ENCODE measurements at regions not wholly inside any gene's neighbourhood (a gene's known extent, or its start where the extent isn't known, plus 50 kb on each side); places are given as distances from the start of the nearest gene placed in this dataset.

DNA sequence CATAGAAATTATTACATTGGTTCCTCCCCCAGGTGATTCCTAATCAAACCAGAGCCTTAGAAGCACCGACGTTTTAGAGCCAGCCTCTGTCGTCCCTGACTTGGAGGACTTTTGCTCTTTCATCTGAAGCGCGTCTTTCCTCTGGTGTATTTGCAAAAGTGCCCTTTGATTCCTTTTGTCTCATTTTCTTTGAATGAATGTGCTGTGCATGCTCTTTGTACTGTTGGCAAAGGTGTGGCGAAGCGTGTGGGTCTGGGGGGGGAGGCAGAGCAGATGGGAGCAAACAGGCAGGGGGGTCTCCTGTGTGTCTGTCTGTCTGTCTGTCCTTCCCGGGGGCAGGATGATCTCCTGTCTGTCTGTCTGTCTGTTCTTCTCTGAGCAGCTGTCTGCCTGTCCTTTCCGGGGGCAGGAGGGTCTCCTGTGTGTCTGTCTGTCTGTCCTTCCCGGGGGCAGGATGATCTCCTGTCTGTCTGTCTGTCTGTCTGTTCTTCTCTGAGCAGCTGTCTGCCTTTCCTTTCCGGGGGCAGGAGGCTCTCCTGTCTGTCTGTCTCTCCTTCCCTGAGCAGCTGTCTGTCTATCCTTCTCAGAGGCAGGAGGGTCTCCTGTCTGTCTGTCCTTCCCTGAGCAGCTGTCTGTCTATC, 205.5 kb upstream of the MYT1L start:
- no peak for DNase-seq (ENCODE audit: low read depth in 4 of 4, low spot score in 3 of 4)

DNA sequence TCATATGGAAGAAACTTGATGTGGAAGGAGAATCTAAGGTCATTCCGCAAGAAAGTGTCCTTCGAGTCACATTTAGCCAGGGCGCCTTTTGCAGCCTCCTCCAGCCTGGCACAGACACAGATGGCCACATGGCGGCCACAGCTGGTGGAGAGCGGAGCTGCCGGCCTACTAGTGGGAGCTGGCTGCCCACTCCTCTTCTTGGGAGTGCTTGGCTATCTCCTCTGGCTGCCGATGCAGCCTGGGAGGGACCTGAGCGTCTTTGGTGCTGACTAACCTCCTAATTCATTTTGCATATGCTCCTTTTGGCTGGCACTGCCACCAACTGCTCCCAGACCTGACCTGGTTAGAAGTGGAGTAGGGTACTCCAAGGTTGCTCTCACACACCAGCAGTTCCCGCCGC, 199.3 kb upstream of the MYT1L start:
- DNase-seq (ENCODE audit: low read depth in 4 of 4, low spot score in 3 of 4), result no peak

DNA sequence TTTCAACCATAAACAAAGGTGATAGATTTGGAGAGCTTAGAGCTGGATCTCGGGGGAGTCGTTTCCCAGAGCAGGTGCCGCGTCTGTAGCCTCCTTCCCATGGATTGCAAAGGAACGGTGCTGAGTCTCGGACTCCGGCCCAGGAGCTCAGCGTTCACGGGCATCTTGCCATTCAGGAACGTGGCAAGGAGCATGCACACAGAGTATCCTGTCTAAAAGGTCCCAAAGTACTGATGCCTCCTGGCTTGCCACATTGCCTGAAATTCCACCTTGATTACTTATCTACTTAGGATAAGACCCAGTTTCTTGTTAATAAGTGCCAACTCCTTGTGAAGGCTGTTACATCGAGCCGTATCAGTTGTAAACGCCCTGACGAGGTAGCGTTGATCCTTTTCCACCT, 197.8 kb upstream of the MYT1L start:
- DNase-seq (ENCODE audit: low read depth in 4 of 4, low spot score in 3 of 4), result no peak

DNA sequence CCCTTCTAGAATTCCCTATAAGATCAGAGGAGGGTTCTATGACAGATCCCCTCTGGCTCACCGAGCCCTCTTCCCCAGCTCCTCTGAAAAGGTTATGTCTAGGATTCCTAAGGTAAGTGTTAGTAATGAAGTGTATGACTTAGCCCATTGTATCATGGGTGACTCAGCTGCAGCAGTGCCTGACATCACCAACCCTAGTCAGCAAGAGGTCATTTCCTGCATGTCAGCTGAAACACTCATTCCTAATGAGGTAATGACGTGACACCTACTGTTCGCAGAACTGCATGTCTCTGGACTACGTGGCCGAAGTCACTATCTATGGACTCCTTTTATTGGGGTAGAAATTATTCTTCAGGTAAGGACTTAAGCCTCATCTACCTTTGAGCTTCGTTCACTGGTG, 196.1 kb upstream of the MYT1L start:
- DNase-seq (ENCODE audit: low read depth in 4 of 4, low spot score in 3 of 4), result no peak

DNA sequence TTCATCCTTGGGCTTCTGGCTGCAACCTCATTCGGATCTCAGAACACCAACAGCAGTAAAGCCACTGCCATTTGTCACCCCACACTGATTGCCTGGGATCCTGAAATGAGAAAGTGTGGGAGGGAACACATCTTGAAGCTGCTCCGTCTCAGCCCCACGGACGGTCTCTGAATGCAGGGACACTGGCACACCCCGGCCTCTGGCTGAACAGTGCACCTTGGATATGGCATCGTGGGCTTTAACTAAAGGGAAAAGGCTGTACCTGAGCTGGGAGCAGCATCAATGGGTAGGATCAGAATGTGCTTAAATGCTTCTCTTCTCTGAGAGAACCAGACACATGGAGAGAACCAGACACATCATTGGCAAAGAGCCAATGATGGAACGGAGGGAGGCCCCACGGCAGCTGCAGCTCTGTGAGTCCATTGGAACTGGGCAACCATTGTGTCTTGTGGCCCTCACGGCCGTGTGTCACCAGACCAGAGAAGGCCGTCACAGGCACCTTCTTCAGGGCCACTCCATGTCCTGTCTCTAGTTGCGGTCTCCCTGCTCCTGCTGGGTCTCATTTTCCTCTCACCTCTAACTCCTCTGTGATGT, 193.4 kb upstream of the MYT1L start:
- no peak for DNase-seq (ENCODE audit: low read depth in 4 of 4, low spot score in 3 of 4)

DNA sequence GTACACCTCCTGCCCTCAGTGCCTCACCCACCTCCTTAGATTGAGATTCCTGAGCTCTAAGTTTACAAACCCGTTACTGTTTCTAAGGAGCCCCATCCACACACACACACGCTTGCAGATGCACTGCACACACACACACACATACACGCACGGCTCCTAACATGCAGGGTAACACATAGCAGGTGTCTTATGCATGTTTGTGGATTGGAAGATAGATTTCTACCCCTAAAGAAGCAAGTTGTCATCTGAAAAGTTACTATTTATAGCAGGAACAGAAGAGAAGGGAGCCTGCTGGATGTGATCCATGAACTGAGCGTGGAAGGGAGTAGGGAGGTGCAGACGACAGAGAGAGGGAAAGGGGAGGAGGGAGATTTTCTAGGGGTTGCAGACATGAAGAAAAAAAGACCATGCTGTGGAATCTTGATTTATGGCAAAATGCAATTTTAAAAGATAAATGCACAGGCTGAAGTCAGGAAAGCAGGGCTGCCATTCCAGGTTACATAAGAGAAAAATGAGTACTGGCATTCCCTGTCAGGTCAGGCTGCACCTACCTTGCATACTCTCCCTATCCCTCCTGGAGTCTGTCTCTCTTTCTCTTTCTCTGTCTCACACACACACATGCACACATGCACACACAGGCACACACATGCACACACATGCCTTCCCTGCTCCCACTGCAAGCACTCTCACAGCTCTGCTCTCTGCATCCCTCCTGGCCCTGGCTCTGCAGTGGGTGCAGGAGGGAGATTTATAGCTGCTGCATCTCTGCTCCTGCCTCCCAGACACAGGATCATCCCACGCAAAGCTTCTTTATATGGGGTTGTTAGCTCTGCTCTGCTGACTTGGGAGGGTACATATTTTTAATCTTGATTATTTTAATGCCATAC, 192.6 kb upstream of the MYT1L start:
- no peak for DNase-seq (ENCODE audit: low read depth in 4 of 4, low spot score in 3 of 4)

DNA sequence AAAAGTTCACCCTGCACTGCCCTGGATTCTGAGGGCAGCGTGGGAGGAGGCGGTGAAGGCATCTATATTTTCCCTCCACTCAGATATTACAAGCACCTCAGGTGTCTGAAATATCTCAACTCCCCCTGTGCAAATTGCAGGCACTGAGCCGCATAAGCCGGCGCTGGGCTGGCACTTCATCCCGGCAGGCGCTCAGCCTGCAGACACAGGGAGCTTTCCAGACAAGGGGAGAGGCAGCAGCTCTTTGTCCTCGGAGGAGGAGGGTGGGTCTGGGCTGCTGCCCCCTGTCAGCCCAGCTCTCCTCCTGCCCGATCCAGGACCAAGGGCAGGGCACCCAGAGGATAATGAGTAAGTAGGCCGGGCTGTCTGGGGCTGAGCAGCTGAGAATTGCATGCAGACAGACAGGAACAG, 189.3 kb upstream of the MYT1L start:
- DNase-seq (ENCODE audit: low read depth in 4 of 4, low spot score in 3 of 4), result no peak

DNA sequence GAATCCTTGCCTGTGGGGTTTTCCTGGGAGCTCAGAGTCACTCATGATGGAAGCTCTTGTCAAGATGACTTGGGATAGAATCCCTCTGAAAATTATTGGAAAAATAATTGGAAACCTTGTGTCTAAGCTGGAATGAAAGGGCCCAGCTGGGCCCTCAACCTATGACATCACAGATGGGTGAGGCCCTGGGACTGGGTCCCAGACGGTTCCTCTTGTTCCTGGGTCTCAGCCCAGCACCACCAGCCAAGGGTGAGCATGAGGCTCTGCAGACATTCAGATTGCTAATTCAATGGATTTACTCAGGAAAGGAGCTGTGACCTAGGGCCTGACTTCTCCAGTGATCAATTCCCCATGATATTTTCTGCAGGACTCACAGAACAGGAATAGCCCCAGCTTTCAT, 188.3 kb upstream of the MYT1L start:
- no peak for DNase-seq (ENCODE audit: low read depth in 4 of 4, low spot score in 3 of 4)

DNA sequence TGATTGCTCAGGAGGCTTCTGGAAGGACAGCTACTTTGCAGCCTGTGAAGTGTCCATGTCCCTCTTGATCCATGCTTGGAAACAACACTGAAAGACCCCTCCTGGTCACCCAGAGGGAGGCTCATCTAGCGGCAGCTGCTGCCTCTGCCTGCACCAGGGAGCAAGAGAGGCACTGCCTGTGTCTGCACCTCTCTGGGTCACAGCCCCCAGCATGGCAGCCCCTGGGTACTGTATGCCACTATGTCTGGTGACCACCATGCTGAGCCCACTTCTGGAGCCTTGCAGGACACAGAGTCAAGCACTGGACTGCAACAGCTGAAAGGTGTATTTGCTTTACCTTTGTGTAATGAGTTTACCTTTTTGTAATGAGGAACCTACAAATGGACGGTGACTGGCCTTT, 186.3 kb upstream of the MYT1L start:
- no peak for DNase-seq (ENCODE audit: low read depth in 4 of 4, low spot score in 3 of 4)

DNA sequence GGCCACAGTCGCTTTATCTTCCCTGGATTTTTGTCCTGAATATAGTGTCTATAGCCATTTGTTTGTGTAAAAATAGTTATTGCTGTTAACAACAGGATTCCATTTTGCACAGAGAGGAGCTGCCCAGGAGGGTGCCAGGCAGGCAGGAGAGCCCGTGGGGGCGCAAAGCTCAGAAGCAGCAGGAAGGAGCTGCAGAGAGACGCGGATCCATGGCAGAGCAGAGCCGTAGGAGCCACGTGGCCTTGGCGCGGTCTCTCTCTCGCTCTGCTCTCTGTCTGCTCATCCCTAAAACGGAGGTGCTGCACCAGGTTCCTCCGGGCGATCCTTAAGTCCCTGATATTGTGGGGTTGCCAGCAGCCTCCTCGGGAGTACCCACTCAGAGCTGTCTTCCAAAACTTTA, 185.3 kb upstream of the MYT1L start:
- no peak for DNase-seq (ENCODE audit: low read depth in 4 of 4, low spot score in 3 of 4)

DNA sequence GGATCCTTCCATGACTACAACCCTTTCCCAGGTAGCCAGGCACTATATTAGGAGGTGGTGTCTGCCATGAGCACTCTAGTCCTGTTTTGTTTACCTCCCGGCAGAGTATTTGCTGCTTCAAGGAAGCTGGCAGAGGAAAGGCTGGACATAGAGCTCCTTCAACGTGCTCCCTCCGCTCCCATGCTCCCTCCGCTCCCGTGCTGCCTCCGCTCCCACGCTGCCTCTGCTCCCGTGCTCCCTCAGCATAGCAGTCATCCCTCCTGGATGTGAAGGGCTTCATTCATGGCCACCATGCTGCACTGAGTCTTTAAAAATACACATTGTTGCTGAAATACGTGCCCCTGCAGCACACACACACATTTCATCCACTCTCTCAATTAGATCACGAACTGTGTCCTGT, 181.9 kb upstream of the MYT1L start:
- DNase-seq (ENCODE audit: low read depth in 4 of 4, low spot score in 3 of 4), result no peak

DNA sequence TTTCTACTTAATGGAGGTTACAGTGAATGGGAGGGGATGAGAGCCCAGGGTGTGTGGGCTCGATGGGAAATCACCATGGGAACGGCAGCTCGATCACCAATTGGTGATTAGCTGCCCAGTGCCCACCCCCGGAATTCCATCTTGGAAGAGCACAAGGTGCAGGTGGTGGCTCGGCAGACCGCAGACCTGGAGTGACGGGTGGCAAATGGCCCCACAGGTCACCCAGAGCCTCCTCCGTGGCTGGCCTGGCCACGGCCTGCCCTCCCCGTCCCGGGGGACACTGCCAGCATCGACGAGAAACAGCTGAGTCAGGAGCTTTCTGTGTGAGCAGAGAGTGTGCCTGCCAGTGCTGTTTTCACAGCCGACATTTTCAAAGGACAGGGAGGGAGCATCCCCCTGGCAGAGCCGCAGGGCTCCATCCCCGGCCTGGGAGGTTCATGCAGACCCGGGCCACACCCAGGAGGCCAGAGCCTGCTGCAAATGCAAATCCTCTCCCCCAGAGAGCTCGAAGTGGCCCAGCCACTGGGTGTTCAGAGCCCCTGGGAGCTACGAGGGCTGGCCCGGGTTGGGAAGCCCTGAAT, 176.4 kb upstream of the MYT1L start:
- no peak for DNase-seq (ENCODE audit: low read depth in 4 of 4, low spot score in 3 of 4)

DNA sequence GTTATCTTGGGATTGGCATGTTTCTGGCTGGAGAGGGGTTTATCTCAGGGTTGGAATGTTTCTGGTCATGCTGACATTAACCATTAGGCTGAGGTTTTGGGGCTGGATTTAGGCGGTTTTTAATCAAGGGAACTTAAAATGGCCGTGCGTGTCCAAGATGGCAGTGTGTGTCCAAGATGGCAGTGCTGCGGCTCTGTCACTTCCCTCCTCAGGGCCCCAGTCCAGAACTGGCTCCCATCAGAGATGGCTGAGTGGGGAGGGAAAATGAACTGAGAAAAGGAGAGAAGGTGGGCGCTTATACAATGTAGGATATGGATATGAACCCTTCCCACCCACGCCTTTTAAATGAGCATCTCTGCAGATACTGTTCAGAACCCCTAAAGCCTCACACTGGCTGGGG, 175.5 kb upstream of the MYT1L start:
- no peak for DNase-seq (ENCODE audit: low read depth in 4 of 4, low spot score in 3 of 4)

DNA sequence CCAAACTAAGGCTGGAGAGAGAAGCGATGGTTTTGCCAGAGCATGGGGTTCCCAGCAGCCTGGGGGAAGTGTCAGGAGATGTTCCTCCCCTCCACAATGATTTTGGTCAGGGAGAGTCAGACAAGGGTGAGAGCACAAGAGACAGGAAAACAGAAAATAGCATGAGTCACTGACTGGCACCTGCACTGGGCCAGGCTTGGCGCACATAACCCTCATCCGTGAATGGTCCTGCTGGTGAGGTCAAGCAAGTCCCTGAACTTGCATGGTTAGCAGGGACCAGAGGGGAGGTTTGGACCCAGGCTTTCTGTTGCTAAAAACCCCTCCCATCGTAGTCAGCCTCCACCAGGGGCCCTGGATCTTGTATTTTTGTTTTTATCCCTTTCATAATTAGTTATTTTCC, 174.5 kb upstream of the MYT1L start:
- DNase-seq (ENCODE audit: low read depth in 4 of 4, low spot score in 3 of 4), result no peak

DNA sequence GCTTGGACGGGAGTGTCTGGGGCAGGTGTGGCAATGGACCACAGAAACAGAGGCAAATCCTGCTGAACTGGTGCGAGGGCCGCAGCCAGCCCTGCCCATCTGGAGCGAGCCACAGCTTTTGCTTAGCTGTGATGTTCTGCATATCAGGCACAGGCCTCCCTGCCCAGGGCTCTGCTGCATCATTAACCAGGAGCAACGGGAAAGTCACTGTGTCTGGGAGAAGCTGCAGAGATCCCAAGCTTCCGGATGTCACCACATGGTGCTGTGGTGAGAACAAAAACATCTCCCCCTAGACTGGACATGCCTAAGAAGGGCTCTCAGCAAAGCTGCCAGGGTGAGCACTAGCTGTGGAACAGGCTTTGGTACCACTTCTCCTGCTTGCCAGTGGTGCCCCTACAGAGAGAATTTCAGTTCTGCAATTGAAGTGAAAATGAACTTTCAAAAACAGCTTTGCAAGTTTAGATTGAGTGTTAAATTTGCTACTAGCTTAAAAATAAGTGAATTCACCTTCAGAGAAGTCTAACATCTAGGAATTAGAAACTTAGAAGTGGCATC, 172.9 kb upstream of the MYT1L start:
- no peak for DNase-seq (ENCODE audit: low read depth in 4 of 4, low spot score in 3 of 4)

DNA sequence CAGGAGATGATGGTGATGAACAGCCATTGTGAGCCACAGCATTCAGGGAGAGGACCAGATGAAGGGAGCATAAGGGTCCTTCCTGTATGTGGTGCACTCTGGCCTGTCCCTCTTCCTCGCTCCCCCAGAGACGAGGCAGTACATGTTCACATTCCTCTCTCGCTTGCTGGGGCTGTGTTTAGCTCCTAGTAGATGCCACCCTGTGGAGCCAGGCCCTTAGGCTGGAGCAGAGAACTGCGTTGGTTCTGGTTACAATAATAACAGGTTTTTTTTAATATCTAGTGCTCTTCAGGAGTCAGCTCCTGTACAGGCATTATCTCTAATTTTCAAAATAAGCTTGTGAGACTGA, 171.1 kb upstream of the MYT1L start:
- no peak for DNase-seq (ENCODE audit: low read depth in 4 of 4, low spot score in 3 of 4)

DNA sequence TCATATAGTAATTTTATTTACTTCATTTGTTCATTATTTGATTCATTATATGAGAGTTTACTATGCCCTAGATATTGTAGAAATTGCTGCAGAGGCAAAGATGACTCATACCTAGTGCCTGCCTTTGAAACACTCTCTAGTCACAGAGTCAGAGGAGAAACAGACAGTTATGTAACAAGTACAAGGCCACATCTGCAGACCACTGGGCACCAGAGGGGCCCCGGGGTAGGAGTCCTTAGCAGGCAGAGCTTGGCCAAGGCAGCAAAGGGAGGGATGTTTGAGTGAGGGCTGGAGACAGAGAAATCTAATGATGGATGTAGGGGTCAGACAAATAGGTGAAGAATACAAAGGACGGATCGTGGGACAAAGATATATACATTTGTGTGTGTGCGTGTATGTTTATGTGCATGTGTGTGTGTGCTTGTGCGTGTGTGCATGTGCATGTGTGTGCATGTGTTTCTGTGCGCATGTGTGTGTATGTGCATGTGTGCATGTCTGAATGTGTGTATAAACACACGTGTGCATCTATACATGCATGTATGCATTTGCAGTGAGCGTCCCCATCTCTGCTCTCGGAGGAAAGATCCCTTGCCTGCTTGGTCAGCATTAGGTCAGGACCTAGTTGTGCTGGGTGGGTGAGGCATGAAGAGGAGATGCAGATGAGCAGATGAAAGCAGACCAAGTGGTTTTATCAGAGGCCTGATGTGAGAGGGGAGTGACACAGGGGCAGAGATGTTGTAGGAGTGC, 170.6 kb upstream of the MYT1L start:
- no peak for DNase-seq (ENCODE audit: low read depth in 4 of 4, low spot score in 3 of 4)

DNA sequence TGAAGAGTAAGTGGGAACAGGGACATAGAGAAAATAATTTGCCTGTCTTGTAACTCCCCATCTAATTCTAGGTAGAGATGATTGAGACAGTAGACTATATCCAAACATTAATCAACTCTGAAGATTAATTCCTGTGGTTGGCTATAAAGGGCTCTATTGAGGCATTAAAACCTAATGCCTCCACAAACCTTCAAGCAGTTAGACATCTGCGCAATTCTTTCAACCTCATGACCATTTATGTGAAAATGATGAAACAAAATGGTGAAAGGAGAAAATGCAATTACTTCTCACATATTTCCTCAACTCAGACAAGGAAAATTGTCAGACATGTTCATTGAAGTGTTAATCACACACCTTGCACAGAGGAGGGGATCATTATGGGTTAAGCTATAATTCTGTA, 164.5 kb upstream of the MYT1L start:
- DNase-seq (ENCODE audit: low read depth in 4 of 4, low spot score in 3 of 4), result no peak

DNA sequence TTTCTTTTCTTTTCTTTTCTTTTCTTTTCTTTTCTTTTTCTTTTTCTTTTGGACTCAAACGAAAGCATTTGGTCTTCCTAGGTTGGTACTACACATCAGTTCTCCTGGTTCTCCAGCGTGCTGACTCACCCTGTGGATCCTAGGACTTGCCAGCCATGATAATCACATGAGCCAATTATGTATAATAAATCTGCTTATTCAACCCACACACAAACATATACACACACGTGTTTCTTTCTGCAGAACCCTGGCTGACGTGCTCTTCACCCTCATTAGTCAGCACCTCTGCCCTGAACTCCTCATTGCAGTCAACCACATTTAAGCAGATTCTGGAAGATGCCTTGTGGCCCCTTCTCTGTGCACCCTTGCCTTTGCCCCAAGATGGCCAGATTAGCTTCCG, 162.4 kb upstream of the MYT1L start:
- no peak for DNase-seq (ENCODE audit: low read depth in 4 of 4, low spot score in 3 of 4)

DNA sequence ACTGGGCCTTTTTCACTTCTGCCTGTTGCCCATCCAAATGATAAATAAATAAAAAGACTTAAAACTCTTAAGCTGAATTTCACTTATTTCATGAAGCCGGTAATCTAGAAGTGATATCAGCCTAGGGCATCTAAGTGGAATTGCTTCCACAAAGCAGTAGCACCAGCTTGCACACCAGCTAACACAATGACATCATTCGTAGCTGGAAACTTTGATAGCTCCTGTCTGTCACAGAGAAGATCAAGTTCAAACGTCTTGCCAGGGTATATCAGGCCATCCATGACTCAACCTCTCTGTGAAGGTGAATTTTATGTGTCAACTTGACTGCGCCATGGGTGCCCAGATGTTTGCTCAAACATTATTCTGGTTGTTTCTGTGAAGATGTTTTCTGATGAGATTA, 161.7 kb upstream of the MYT1L start:
- DNase-seq (ENCODE audit: low read depth in 4 of 4, low spot score in 3 of 4), result no peak

DNA sequence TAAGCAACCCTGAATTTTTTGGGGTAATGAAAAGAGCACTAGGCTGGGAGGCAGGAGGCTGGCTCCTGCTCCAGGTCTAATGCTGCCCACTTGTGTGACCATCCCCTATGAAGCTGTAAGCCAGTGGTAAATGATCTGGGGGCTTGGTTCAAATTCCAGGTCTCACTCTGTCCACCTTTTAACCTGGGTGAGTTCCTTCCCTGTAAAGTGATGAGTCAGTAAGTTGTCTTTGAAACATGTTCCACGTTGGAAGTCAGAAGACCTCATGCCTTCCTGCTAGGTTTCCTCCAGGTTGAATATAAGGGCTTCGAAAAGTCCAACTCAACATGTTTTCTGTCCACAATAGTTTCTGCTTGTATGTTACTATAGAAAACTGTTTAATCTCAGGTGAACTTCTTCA, 160.9 kb upstream of the MYT1L start:
- no peak for DNase-seq (ENCODE audit: low read depth in 4 of 4, low spot score in 3 of 4)

Data from right renal pelvis (tissue), 4 donors.